Liver (tissue), 8 donors: ENCODE measurements at regions not wholly inside any gene's neighbourhood (a gene's known extent, or its start where the extent isn't known, plus 50 kb on each side); places are given as distances from the start of the nearest gene placed in this dataset.

ENCODE experiments used
- DNase-seq: peaks from one replicate; pipeline ENCODE4 v3.0.0-alpha.2; 2017; ENCODE audit warnings: low spot score
- H3K27ac ChIP-seq, 2 donors: one replicate each; pipeline ENCODE4 v1.7.0; 2013; ENCODE audit warnings: inconsistent platforms in 2 of 2, low read length in 2 of 2, control low read depth in 1 of 2, low read depth in 1 of 2, mild to moderate bottlenecking in 1 of 2
- H3K27me3 ChIP-seq, 4 donors: one replicate each; pipeline versions ENCODE4 v1.6.1 to v1.7.0; 2013; ENCODE audit warnings: low read length in 3 of 4, inconsistent platforms in 1 of 4, mild to moderate bottlenecking in 1 of 4, moderate library complexity in 1 of 4; ENCODE audit not compliant: control insufficient read depth in 4 of 4, insufficient read depth in 4 of 4
- H3K36me3 ChIP-seq, 4 donors: one replicate each; pipeline versions ENCODE4 v1.6.1 to v1.7.0; 2013; ENCODE audit warnings: low read length in 3 of 4, mild to moderate bottlenecking in 3 of 4, low read depth in 1 of 4, moderate library complexity in 1 of 4; ENCODE audit not compliant: control insufficient read depth in 4 of 4, insufficient read depth in 3 of 4
- H3K4me1 ChIP-seq, 4 donors: one replicate each; pipeline versions ENCODE4 v1.6.1 to v1.7.0; 2013; ENCODE audit warnings: low read length in 3 of 4, mild to moderate bottlenecking in 3 of 4, moderate library complexity in 1 of 4; ENCODE audit not compliant: control insufficient read depth in 4 of 4, insufficient read depth in 4 of 4
- H3K4me3 ChIP-seq, 3 donors: one replicate each; pipeline versions ENCODE4 v1.6.1 to v1.7.0; 2013; ENCODE audit warnings: low read length in 3 of 3, control low read depth in 1 of 3, low read depth in 1 of 3, mild to moderate bottlenecking in 1 of 3
- H3K9ac ChIP-seq, 2 donors: one replicate each; pipeline ENCODE4 v1.7.0; 2013; ENCODE audit warnings: low read length in 2 of 2, mild to moderate bottlenecking in 2 of 2, moderate library complexity in 2 of 2, control low read depth in 1 of 2, low read depth in 1 of 2
- H3K9me3 ChIP-seq, 4 donors: one replicate each; pipeline versions ENCODE4 v1.6.1 to v1.7.0; 2013; ENCODE audit warnings: low read length in 3 of 4; ENCODE audit not compliant: control insufficient read depth in 4 of 4
- EGR1 ChIP-seq, 2 donors: IDR thresholded peaks; 2 replicates each; pipeline ENCODE4 v1.6.1; 2016 to 2018; ENCODE audit warnings: antibody characterized with exemption in 2 of 2, low read depth in 2 of 2
- FOXA1 ChIP-seq: IDR thresholded peaks from 2 replicates; pipeline ENCODE4 v1.6.1; 2016; ENCODE audit warnings: antibody characterized with exemption
- GABPA ChIP-seq, 2 donors: IDR thresholded peaks in 1 of 2; conservative IDR thresholded peaks in 1 of 2; 2 replicates each; pipeline ENCODE4 v1.6.1; 2016; ENCODE audit warnings: antibody characterized with exemption in 2 of 2, mild to moderate bottlenecking in 1 of 2, moderate library complexity in 1 of 2
- HNF4A ChIP-seq, 2 donors: conservative IDR thresholded peaks; 2 replicates each; pipeline ENCODE4 v1.6.1; 2016; ENCODE audit warnings: antibody characterized with exemption in 2 of 2, mild to moderate bottlenecking in 2 of 2
- JUND ChIP-seq, 2 donors: IDR thresholded peaks; 2 replicates each; pipeline ENCODE4 v1.6.1; 2016; ENCODE audit warnings: antibody characterized with exemption in 2 of 2
- RAD21 ChIP-seq, 2 donors: IDR thresholded peaks; 2 replicates each; pipeline ENCODE4 v1.6.1; 2016; ENCODE audit warnings: antibody characterized with exemption in 2 of 2, mild to moderate bottlenecking in 2 of 2
- RXRA ChIP-seq, 2 donors: IDR thresholded peaks; 2 replicates each; pipeline ENCODE4 v1.6.1; 2017 to 2018; ENCODE audit warnings: antibody characterized with exemption in 2 of 2, mild to moderate bottlenecking in 1 of 2
- SP1 ChIP-seq: IDR thresholded peaks from 2 replicates; pipeline ENCODE4 v1.6.1; 2018; ENCODE audit warnings: antibody characterized with exemption, mild to moderate bottlenecking
- WGBS: extraction: QIAGEN DNeasy Blood & Tissue Kit; methylation state at CpG from one replicate; pipeline ENCODE4 v1.1.7; 2013; 5-methylcytosine and 5-hydroxymethylcytosine counted together
- TF ChIP-seq, protein P1 (sequence below): fragments of 150-350 bp; IDR thresholded peaks from 2 replicates; pipeline ENCODE4 v1.5.1; 2017; ENCODE audit warnings: improper control_type of control experiment, low read depth, low read length; ENCODE audit not compliant: missing input control
- TF ChIP-seq, protein P2 (sequence below): IDR thresholded peaks from 2 replicates; pipeline ENCODE4 v1.6.1; 2016; ENCODE audit warnings: antibody characterized with exemption
- TF ChIP-seq, protein P3 (sequence below): IDR thresholded peaks from 2 replicates; pipeline ENCODE4 v1.6.1; 2016; ENCODE audit warnings: antibody characterized with exemption, mild to moderate bottlenecking
- TF ChIP-seq, protein P4 (sequence below): IDR thresholded peaks from 2 replicates; pipeline ENCODE4 v1.6.1; 2016; ENCODE audit warnings: antibody characterized with exemption
- donor health status: healthy.
- donor health status: healthy.
- donor health status: healthy.
- donor health status: healthy.
- donor health status: healthy.

DNA sequence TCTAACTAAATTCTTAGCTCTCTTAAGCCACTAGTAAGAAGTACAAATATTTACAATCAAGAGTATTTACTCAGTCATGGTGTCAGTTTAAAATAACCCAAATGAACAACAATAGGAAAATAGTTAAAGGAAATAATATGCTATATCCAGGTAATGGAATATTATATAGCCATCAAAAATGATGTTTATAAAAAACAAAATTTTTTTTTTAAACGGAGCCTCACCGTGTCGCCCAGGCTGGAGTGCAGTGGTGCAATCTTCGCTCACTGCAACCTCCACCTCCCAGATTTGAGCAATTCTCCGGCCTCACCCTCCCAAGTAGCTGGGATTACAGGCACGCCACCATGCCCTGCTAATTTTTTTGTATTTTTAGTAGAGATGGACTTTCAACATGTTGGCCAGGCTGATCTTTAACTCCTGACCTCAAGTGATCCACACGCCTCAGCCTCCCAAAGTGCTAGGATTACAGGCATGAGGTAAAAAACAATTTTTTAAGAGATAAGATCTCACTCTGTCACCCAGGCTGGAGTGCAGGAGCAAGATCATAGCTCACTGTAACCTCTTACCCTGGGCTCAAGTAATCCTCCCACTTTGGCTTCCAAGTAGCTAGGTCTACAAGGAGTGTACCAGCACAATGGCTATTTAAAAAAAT, 132.5 kb downstream of the NOC3L start:
- Histone ChIP-seq H3K36me3 (no peaks in the 10 kb centered on the region), H3K27me3 (no peaks in the 10 kb centered on the region), H3K9ac (no peak overlapping the region), H3K4me3 (no peak overlapping the region), H3K9me3 (no peaks in the 10 kb centered on the region), H3K27ac (no peak overlapping the region), H3K4me1 (peaks cover 3 to 11% (median 3%) of the 10 kb centered on the region in 4 donors)
- 62% methylated on average over 7 of the region's 7 CpGs for WGBS
- DNase-seq, result no peak
- no peak for TF ChIP-seq FOXA1
- TF ChIP-seq GABPA (IDR thresholded peaks at IDR 0.05 in 1 of 2, conservative IDR thresholded peaks at IDR 0.05 in 1 of 2), result no peak
- no peak for TF ChIP-seq EGR1 (IDR thresholded peaks at IDR 0.05; ENCODE audit: low read depth in 2 of 2)
- TF ChIP-seq RXRA (IDR thresholded peaks at IDR 0.05), result peak in 1 of 2 donors; percentile 22

DNA sequence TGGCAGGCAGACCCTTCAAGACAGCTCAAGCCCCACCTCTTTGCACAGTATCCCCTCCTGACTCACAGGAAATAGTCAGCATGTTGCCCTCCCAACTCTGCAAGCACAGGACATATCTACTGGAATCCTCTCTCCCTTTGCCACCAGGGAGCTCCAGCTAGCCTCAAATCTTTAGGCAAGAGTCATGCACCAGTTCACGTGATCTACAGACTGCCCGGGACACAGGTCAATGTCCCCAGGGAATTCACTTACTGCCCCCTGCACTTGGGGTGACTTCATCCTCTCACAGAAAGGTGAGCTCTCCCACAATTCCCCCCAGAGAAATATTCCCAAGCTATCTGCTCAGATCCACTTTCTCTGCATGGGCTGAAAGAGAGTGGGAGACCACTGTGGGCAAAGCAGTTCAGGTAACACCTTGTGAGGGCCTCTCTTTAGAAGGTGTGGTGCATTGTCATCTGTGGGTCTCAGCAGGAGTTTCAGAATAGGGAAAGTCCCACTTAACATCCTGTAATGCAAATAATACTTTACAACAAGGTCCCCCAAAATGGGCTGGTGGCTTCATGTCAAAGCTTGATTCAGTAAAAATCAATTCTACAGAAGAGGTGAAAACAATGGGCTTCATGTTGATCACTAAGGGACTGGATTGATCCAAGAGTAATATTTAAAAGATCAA, 129.9 kb downstream of the NOC3L start:
- DNase-seq, result no peak
- Histone ChIP-seq H3K4me1 (peaks cover 3 to 11% (median 3%) of the 10 kb centered on the region in 4 donors), H3K36me3 (no peaks in the 10 kb centered on the region), H3K4me3 (no peak overlapping the region), H3K27ac (no peak overlapping the region), H3K27me3 (no peaks in the 10 kb centered on the region), H3K9ac (no peak overlapping the region), H3K9me3 (no peaks in the 10 kb centered on the region)
- WGBS, result 41% methylated on average over 2 of the region's 2 CpGs
- peak; percentile 94 to 95 for TF ChIP-seq RXRA (IDR thresholded peaks at IDR 0.05)
- TF ChIP-seq, protein P1, sequence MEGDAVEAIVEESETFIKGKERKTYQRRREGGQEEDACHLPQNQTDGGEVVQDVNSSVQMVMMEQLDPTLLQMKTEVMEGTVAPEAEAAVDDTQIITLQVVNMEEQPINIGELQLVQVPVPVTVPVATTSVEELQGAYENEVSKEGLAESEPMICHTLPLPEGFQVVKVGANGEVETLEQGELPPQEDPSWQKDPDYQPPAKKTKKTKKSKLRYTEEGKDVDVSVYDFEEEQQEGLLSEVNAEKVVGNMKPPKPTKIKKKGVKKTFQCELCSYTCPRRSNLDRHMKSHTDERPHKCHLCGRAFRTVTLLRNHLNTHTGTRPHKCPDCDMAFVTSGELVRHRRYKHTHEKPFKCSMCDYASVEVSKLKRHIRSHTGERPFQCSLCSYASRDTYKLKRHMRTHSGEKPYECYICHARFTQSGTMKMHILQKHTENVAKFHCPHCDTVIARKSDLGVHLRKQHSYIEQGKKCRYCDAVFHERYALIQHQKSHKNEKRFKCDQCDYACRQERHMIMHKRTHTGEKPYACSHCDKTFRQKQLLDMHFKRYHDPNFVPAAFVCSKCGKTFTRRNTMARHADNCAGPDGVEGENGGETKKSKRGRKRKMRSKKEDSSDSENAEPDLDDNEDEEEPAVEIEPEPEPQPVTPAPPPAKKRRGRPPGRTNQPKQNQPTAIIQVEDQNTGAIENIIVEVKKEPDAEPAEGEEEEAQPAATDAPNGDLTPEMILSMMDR, result peak; percentile 23
- TF ChIP-seq, protein P2, sequence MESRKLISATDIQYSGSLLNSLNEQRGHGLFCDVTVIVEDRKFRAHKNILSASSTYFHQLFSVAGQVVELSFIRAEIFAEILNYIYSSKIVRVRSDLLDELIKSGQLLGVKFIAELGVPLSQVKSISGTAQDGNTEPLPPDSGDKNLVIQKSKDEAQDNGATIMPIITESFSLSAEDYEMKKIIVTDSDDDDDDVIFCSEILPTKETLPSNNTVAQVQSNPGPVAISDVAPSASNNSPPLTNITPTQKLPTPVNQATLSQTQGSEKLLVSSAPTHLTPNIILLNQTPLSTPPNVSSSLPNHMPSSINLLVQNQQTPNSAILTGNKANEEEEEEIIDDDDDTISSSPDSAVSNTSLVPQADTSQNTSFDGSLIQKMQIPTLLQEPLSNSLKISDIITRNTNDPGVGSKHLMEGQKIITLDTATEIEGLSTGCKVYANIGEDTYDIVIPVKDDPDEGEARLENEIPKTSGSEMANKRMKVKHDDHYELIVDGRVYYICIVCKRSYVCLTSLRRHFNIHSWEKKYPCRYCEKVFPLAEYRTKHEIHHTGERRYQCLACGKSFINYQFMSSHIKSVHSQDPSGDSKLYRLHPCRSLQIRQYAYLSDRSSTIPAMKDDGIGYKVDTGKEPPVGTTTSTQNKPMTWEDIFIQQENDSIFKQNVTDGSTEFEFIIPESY, result no peak
- peak in 1 of 2 donors; percentile 16 for TF ChIP-seq EGR1 (IDR thresholded peaks at IDR 0.05; ENCODE audit: low read depth in 2 of 2)
- peak; percentile 48 for TF ChIP-seq SP1
- TF ChIP-seq JUND (IDR thresholded peaks at IDR 0.05), result peak in 1 of 2 donors; percentile 57
- TF ChIP-seq, protein P3, sequence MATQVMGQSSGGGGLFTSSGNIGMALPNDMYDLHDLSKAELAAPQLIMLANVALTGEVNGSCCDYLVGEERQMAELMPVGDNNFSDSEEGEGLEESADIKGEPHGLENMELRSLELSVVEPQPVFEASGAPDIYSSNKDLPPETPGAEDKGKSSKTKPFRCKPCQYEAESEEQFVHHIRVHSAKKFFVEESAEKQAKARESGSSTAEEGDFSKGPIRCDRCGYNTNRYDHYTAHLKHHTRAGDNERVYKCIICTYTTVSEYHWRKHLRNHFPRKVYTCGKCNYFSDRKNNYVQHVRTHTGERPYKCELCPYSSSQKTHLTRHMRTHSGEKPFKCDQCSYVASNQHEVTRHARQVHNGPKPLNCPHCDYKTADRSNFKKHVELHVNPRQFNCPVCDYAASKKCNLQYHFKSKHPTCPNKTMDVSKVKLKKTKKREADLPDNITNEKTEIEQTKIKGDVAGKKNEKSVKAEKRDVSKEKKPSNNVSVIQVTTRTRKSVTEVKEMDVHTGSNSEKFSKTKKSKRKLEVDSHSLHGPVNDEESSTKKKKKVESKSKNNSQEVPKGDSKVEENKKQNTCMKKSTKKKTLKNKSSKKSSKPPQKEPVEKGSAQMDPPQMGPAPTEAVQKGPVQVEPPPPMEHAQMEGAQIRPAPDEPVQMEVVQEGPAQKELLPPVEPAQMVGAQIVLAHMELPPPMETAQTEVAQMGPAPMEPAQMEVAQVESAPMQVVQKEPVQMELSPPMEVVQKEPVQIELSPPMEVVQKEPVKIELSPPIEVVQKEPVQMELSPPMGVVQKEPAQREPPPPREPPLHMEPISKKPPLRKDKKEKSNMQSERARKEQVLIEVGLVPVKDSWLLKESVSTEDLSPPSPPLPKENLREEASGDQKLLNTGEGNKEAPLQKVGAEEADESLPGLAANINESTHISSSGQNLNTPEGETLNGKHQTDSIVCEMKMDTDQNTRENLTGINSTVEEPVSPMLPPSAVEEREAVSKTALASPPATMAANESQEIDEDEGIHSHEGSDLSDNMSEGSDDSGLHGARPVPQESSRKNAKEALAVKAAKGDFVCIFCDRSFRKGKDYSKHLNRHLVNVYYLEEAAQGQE, result peak; percentile 24
- TF ChIP-seq RAD21 (IDR thresholded peaks at IDR 0.05), result peak; percentile 68 to 80
- peak; percentile 69 to 80 for TF ChIP-seq HNF4A (conservative IDR thresholded peaks at IDR 0.05)
- no peak for TF ChIP-seq FOXA1
- TF ChIP-seq, protein P4, sequence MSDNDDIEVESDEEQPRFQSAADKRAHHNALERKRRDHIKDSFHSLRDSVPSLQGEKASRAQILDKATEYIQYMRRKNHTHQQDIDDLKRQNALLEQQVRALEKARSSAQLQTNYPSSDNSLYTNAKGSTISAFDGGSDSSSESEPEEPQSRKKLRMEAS, result no peak
